Endothelial cell of umbilical vein (primary cell): ENCODE measurements at regions not wholly inside any gene's neighbourhood (a gene's known extent, or its start where the extent isn't known, plus 50 kb on each side); places are given as distances from the start of the nearest gene placed in this dataset.

Experiments used
- BruUV-seq: library from RNA; stranded (reverse); fragments of 400-500 nt; replicated peaks from 2 replicates; lab custom pipeline; 2021; lab: Mats Ljungman, UMichigan
- CTCF ChIA-PET: fragments of 300-600, 350-600 bp; sonication (Branson Sonifier 250); formaldehyde crosslinking; loops from one replicate; lab custom pipeline; 2021; ENCODE audit warnings: antibody characterized with exemption, inconsistent platforms; lab: Charles Lee
- POLR2A ChIA-PET: fragments of 300-600, 350-600 bp; sonication (Branson Sonifier 250); formaldehyde crosslinking; loops from one replicate; lab custom pipeline; 2021; ENCODE audit warnings: antibody characterized with exemption, inconsistent platforms; lab: Charles Lee
- DNase-seq: peaks from one replicate; pipeline ENCODE4 v3.0.0-alpha.2; 2011; ENCODE audit warnings: low read depth, low spot score
- FAIRE-seq: peaks from 2 replicates; lab custom pipeline; 2011; peaks lifted over from hg19 to GRCh38; lab: Jason Lieb, UNC
- H2AFZ ChIP-seq: 2 replicates; pipeline ENCODE4 v1.6.0; 2012; ENCODE audit warnings: low read depth, low read length, control low read depth, inconsistent platforms
- H3K27ac ChIP-seq: 2 replicates; pipeline ENCODE4 v1.5.1; 2011; ENCODE audit warnings: low read depth, mild to moderate bottlenecking, control low read depth, low read length, moderate library complexity; ENCODE audit not compliant: insufficient read depth
- H3K27me3 ChIP-seq, 2 experiments: 2 replicates each; pipeline versions ENCODE4 v1.6.0 to v1.6.1; 2011; ENCODE audit warnings: low read length in 2 of 2, mixed read lengths in 1 of 2; ENCODE audit not compliant: control insufficient read depth in 2 of 2, insufficient read depth in 2 of 2
- H3K36me3 ChIP-seq, 2 experiments: 2 replicates in 1 of 2; 3 replicates in 1 of 2; pipeline ENCODE4 v1.5.1; 2011; ENCODE audit warnings: low read length in 2 of 2, mild to moderate bottlenecking in 1 of 2, moderate library complexity in 1 of 2; ENCODE audit not compliant: control insufficient read depth in 2 of 2, insufficient read depth in 2 of 2; ENCODE audit errors: extremely low read depth in 1 of 2
- H3K4me1 ChIP-seq: 3 replicates; pipeline ENCODE4 v1.5.1; 2011; ENCODE audit warnings: mild to moderate bottlenecking, low read length; ENCODE audit not compliant: control insufficient read depth, insufficient read depth; ENCODE audit errors: extremely low read depth
- H3K4me2 ChIP-seq: 2 replicates; pipeline ENCODE4 v1.6.1; 2011; ENCODE audit warnings: low read length, control low read depth, mixed read lengths; ENCODE audit not compliant: insufficient read depth
- H3K4me3 ChIP-seq, 3 experiments: fragments of 200-600 bp in 1 of 3; sonication (generic), shearing (Covaris generic) in 1 of 3; replicated peaks in 1 of 3; 2 replicates each; pipeline ENCODE4 v1.5.1; 2011 to 2016; ENCODE audit warnings: control low read depth in 3 of 3, low read length in 3 of 3, mild to moderate bottlenecking in 2 of 3, inconsistent platforms in 1 of 3, low read depth in 1 of 3, moderate library complexity in 1 of 3; ENCODE audit not compliant: insufficient read depth in 1 of 3
- H3K79me2 ChIP-seq: 2 replicates; pipeline ENCODE4 v1.6.0; 2012; ENCODE audit warnings: low read length, inconsistent platforms; ENCODE audit not compliant: control insufficient read depth, insufficient read depth
- H3K9ac ChIP-seq: replicated peaks from 2 replicates; pipeline ENCODE3; 2011; ENCODE audit warnings: low read length, control low read depth; ENCODE audit not compliant: insufficient read depth; ENCODE audit errors: extremely low read depth
- H3K9me1 ChIP-seq: replicated peaks from 3 replicates; pipeline ENCODE4 v1.6.0; 2011; ENCODE audit warnings: mild to moderate bottlenecking, low read length; ENCODE audit not compliant: control insufficient read depth, insufficient read depth; ENCODE audit errors: extremely low read depth
- H3K9me3 ChIP-seq: replicated peaks from 2 replicates; pipeline ENCODE4 v1.5.1; 2012; ENCODE audit warnings: low read length, inconsistent platforms; ENCODE audit not compliant: control insufficient read depth, insufficient read depth
- H4K20me1 ChIP-seq: replicated peaks from 2 replicates; pipeline ENCODE3; 2011; ENCODE audit warnings: mild to moderate bottlenecking, low read length; ENCODE audit not compliant: control insufficient read depth, insufficient read depth; ENCODE audit errors: extremely low read depth
- CTCF ChIP-seq, 2 donors: IDR thresholded peaks; 1 replicate in 1 of 2; 2 replicates in 1 of 2; pipeline ENCODE4 v1.5.1; 2011; ENCODE audit warnings: low read length in 2 of 2, mild to moderate bottlenecking in 2 of 2, moderate library complexity in 2 of 2, control low read depth in 1 of 2, inconsistent platforms in 1 of 2, low read depth in 1 of 2; ENCODE audit not compliant: insufficient read depth in 1 of 2; ENCODE audit errors: extremely low read depth in 1 of 2
- EZH2 ChIP-seq: IDR thresholded peaks from 2 replicates; pipeline ENCODE4 v1.6.1; 2012; ENCODE audit warnings: borderline replicate concordance, low read depth, mild to moderate bottlenecking, moderate library complexity, low read length, inconsistent platforms; ENCODE audit not compliant: severe bottlenecking
- FOS ChIP-seq: IDR thresholded peaks from 2 replicates; pipeline ENCODE4 v1.6.1; 2011; ENCODE audit warnings: mild to moderate bottlenecking, low read length, moderate library complexity, borderline replicate concordance; ENCODE audit not compliant: insufficient read depth
- GATA2 ChIP-seq: IDR thresholded peaks from 2 replicates; pipeline ENCODE4 v1.7.0; 2011; ENCODE audit warnings: low read depth, mild to moderate bottlenecking, moderate library complexity, mixed read lengths, low read length; ENCODE audit not compliant: insufficient read length, insufficient read depth
- JUN ChIP-seq: IDR thresholded peaks from 2 replicates; pipeline ENCODE4 v1.6.1; 2011; ENCODE audit warnings: borderline replicate concordance, low read depth; ENCODE audit not compliant: insufficient read length, insufficient read depth
- MYC ChIP-seq: IDR thresholded peaks from one replicate; pipeline ENCODE4 v1.6.1; 2011; ENCODE audit warnings: mild to moderate bottlenecking, low read depth, low read length
- POLR2A ChIP-seq: IDR thresholded peaks from 2 replicates; pipeline ENCODE4 v1.6.1; 2012; ENCODE audit warnings: low read depth, mild to moderate bottlenecking, control low read depth, low read length
- POLR2AphosphoS5 ChIP-seq: IDR thresholded peaks from 2 replicates; pipeline ENCODE4 v1.6.1; 2012; ENCODE audit warnings: low read depth, mild to moderate bottlenecking, control low read depth, low read length, moderate library complexity; ENCODE audit not compliant: insufficient read depth
- dilution Hi-C: fragments of 300-500 bp; cut with MboI; formaldehyde crosslinking; loops from one replicate; pipeline ENCODE4 v1.15.0; 2019; ENCODE audit warnings: low sequenced_read_pairs; ENCODE audit not compliant: extremely low pct_ligation_motif_present
- intact Hi-C: fragments of 100-400 bp; cut with micrococcal nuclease; formaldehyde crosslinking; loops from one replicate; pipeline ENCODE4 v1.10.0; 2022
- TF ChIP-seq, protein P1 (sequence below): IDR thresholded peaks from 2 replicates; pipeline ENCODE4 v1.6.1; 2011; ENCODE audit not compliant: insufficient read depth, insufficient read length

DNA sequence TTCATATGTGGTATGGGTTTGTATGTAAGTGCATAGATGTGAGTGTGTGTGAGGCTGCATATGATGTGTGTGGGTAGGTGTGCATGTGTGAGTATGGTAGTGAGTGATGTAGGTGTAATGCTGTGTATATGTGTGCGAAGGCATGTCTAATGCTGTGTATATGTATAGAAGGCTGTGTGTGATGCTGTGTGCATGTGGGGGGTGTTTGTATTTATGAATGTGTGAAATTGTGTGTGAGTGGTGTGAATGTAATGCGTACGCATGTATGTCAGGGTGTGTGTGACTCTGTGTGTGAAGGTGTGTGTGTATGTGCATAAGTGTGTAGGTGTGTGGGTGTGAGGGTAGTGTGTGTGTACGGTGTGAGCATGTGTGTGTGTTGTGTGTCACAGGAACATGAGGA, 300.0 kb downstream of the OMA1 start:
- Histone ChIP-seq H3K9ac (no peak overlapping the region), H4K20me1 (no peaks in the 10 kb centered on the region), H2AFZ (no peak overlapping the region), H3K4me3 (no peak overlapping the region), H3K4me2 (no peak overlapping the region), H3K27me3 (peaks cover 16 to 21% of the 10 kb centered on the region in 2 experiments), H3K9me3 (no peaks in the 10 kb centered on the region), H3K4me1 (no peaks in the 10 kb centered on the region), H3K9me1 (no peaks in the 10 kb centered on the region), H3K27ac (no peak overlapping the region), H3K36me3 (no peaks in the 10 kb centered on the region), H3K79me2 (no peaks in the 10 kb centered on the region)
- DNase-seq (no peak), FAIRE-seq (no peak)
- dilution Hi-C loops (no loop called here), intact Hi-C loops (no loop called here)
- TF ChIP-seq MYC (no peak), POLR2AphosphoS5 (no peak), GATA2 (no peak), EZH2 (no peak), POLR2A (no peak), CTCF (IDR thresholded peaks at IDR 0.05; ENCODE audit: extremely low read depth in 1 of 2, insufficient read depth in 1 of 2, low read depth in 1 of 2, low read length in 2 of 2) (no peak), JUN (no peak), FOS (no peak)
- TF ChIP-seq, protein P1, sequence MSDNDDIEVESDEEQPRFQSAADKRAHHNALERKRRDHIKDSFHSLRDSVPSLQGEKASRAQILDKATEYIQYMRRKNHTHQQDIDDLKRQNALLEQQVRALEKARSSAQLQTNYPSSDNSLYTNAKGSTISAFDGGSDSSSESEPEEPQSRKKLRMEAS, result no peak
- no TSS peak for BruUV-seq
- ChIA-PET POLR2A (no interaction called here), CTCF (no interaction called here)
